Activated T-cell treated with anti-CD3 and anti-CD28 coated beads, Interleukin-2, amount 50 U/mL, for 24 hours (primary cell): ENCODE measurements at regions not wholly inside any gene's neighbourhood (a gene's known extent, or its start where the extent isn't known, plus 50 kb on each side); places are given as distances from the start of the nearest gene placed in this dataset.

Experiments used
- DNase-seq: peaks from one replicate; pipeline ENCODE4 v3.0.0-alpha.2; 2020
- H3K27ac Mint-ChIP-seq: 2 replicates; pipeline ENCODE4 v1.8.0; 2020; ENCODE audit warnings: mild to moderate bottlenecking, mixed read lengths
- H3K27me3 Mint-ChIP-seq: 2 replicates; pipeline ENCODE4 v1.8.0; 2020; ENCODE audit warnings: mixed read lengths
- H3K36me3 Mint-ChIP-seq: 2 replicates; pipeline ENCODE4 v1.8.0; 2020; ENCODE audit warnings: low read depth, mixed read lengths
- H3K4me1 Mint-ChIP-seq: 2 replicates; pipeline ENCODE4 v1.8.0; 2020; ENCODE audit warnings: low read depth, mixed read lengths
- H3K4me3 Mint-ChIP-seq: 2 replicates; pipeline ENCODE4 v1.8.0; 2020; ENCODE audit warnings: mild to moderate bottlenecking, moderate library complexity, mixed read lengths
- H3K9me3 Mint-ChIP-seq: 2 replicates; pipeline ENCODE4 v1.8.0; 2020; ENCODE audit warnings: mixed read lengths

GRCh38 chr1:95340061-95340460 lies 106.1 kb downstream of the RWDD3 start:
- no peaks in the 10 kb centered on the region for H3K36me3 Mint-ChIP-seq
- H3K27ac Mint-ChIP-seq, result no peak overlapping the region
- no peak overlapping the region for H3K4me3 Mint-ChIP-seq
- no peaks in the 10 kb centered on the region for H3K4me1 Mint-ChIP-seq
- DNase-seq, result no peak
- no peaks in the 10 kb centered on the region for H3K27me3 Mint-ChIP-seq
- H3K9me3 Mint-ChIP-seq, result no peaks in the 10 kb centered on the region

DNA sequence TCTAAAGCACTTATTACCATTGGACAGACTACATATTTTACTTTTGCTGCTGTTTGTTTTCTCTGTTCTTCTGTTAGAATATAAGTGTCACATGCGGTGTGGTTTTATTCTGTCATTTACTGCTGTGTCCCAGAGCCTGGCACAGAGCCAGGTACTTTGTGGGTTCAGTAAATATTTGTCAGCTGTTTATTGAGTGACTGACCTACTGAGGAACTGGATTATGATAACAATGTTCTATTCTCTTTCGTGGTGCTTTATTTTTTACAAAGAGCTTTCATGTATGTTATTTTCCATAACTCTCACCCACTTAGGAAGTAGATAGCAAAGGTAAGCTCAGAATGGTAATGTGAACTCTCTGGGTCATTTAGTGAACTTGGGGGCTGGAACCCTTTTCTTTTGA lies 118.8 kb downstream of the RWDD3 start:
- Mint-ChIP-seq H3K9me3 (no peaks in the 10 kb centered on the region), H3K27ac (no peak overlapping the region), H3K4me1 (no peaks in the 10 kb centered on the region), H3K4me3 (no peak overlapping the region), H3K36me3 (no peaks in the 10 kb centered on the region), H3K27me3 (no peaks in the 10 kb centered on the region)
- DNase-seq, result no peak

DNA sequence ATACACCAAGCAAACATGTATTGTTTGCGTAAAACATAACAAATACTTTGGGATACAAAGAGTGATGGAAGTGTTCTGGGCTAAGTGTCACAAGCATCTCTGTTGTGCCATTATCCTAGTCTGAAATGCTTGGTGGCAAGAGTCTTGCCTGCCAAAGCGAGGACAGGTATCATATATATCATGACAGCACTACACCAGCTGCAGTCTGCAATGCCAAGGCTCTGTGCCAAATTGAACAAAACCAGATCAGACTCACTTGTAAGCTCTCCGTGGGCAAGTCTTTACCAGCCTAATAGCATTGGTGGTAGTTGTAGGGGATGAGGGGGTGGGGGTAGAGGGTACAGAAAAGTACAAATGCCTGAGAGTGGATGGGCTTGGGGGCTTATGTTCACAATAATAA lies 119.2 kb downstream of the RWDD3 start:
- Mint-ChIP-seq H3K27ac (no peak overlapping the region), H3K4me3 (no peak overlapping the region), H3K27me3 (no peaks in the 10 kb centered on the region), H3K4me1 (no peaks in the 10 kb centered on the region), H3K36me3 (no peaks in the 10 kb centered on the region), H3K9me3 (no peaks in the 10 kb centered on the region)
- no peak for DNase-seq

DNA sequence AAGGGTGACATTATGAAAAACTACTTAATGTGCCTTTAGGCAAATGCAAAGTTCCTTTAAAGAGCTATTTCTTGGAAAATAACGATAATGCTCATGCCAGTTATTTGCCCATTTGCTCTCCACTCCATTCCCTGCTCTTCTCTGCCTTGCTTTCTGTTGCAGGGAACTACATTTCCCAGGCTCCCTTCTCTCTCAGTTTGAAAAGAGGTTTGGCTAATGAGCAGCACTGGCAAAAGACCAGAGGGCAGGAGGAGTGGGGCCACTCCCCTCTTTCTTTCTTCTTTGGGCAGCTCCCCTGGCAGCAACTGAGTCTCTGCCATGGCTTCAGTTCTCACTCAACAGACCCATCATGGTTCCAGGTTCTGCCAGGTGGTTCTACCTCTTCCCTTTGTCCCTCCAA lies 130.5 kb downstream of the RWDD3 start:
- H3K9me3 Mint-ChIP-seq, result peaks cover 3% of the 10 kb centered on the region
- no peaks in the 10 kb centered on the region for H3K4me1 Mint-ChIP-seq
- no peak for DNase-seq
- H3K27ac Mint-ChIP-seq, result no peak overlapping the region
- no peak overlapping the region for H3K4me3 Mint-ChIP-seq
- peaks cover 6% of the 10 kb centered on the region for H3K27me3 Mint-ChIP-seq
- H3K36me3 Mint-ChIP-seq, result no peaks in the 10 kb centered on the region

DNA sequence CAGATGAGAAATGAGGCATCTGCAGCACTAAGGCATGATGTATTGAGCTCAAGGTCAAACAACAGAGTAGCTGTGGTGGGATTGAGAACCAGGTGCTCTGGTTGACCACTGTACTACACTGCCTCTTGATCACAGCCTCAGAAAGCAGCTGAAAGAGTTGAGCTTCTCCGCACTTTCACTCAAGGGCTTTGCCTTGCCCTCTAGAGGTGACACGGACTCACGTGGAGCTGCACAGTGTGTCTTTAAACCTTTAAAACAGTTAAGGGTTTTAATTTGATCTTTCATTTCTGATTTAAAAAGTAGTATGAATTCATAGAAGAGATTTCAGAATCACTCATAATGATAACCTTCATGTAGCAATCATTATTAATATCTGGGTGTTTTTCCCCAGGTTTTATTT lies 132.5 kb downstream of the RWDD3 start:
- no peak for DNase-seq
- H3K36me3 Mint-ChIP-seq, result no peaks in the 10 kb centered on the region
- H3K27me3 Mint-ChIP-seq, result peaks cover 6% of the 10 kb centered on the region
- H3K27ac Mint-ChIP-seq, result no peak overlapping the region
- peaks cover 3% of the 10 kb centered on the region for H3K9me3 Mint-ChIP-seq
- H3K4me1 Mint-ChIP-seq, result no peaks in the 10 kb centered on the region
- no peak overlapping the region for H3K4me3 Mint-ChIP-seq

- no peak overlapping the region for H3K4me3 Mint-ChIP-seq
- peaks cover 3% of the 10 kb centered on the region for H3K9me3 Mint-ChIP-seq
These were observed 134.2 kb downstream of the RWDD3 start for GRCh38 chr1:95368178-95368577.

DNA sequence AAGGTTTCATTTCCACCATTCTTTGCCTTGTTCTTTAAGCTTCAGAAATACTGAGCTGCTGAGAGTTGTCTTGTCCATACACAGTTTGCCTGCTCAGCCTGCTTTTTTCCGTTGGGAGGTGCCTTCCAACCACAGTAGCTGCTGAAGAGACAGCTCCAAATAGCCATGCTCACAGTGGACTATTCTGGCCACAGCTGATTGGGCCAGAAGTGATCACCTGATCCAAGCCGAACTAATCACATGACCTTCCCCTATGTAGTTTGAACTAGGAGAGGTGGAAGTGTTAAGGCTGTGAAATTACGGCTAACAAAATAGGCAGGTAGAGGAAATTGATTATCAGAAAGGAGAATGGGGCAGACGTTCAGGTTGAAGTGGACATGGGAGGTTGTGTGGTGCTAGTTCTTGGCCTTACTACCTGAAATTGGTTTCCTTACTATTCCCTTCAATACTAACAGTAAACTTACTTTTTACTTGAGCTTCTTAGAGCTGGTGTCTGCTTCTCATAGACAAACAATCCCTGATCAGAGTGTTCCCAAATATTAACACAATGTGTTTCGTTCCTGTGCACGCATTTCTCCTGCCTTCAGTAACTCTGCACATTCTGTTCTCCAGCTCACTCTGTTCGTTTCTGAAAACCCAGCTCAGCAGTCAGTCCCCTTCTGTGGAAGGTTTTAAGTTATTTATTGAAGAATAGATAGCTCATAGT lies 136.1 kb downstream of the RWDD3 start:
- Mint-ChIP-seq H3K4me3 (no peak overlapping the region), H3K27me3 (no peaks in the 10 kb centered on the region), H3K4me1 (no peaks in the 10 kb centered on the region), H3K9me3 (peaks cover 3% of the 10 kb centered on the region), H3K36me3 (no peaks in the 10 kb centered on the region), H3K27ac (no peak overlapping the region)
- no peak for DNase-seq

More at GRCh38 chr1:95368178-95368577, 134.2 kb downstream of the RWDD3 start:
- no peak for DNase-seq
- Mint-ChIP-seq H3K27ac (no peak overlapping the region), H3K36me3 (no peaks in the 10 kb centered on the region), H3K4me1 (no peaks in the 10 kb centered on the region), H3K27me3 (peaks cover under 1% of the 10 kb centered on the region)

DNA sequence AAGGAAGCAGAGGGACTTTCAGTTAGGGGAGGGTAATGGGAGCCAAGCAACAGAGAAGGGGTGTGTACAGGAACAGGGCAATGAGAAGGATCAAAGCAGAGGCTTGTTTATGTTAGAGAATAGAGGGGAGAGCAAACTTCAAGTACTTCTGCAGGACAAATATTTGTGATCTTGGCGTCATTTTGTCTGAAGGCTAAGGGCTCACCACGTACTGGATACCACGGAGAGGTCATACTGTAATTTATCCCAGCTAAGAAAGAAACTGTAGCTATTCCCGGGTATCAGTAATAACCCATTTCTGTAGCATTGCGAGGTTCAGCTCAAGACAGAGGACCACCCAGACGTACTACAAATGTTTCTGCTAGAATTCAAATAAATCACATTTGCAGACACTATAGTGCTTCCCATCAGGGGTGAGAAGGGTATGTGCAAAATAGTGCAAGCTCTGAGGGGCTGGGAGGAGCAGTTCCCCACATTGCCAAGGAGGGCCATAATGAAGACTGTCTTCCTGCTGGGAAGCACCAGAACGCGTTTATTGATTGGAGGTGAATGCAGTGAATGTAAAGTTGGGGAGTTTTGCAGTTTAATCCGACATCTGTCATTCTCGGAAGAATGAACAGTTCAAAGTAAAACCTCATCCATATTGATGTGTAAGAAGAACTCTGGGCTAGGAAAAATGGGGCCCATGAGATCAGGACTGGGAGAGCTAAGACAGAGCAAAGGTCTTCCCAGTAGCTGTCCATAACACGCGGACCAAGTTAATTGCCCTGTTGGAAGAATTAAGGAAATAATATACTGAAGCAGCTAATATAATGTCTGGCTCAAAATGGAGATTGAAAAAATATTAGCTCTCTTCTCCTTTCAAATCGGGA lies 136.9 kb downstream of the RWDD3 start:
- Mint-ChIP-seq H3K4me3 (no peak overlapping the region), H3K4me1 (no peaks in the 10 kb centered on the region), H3K9me3 (peaks cover under 1% of the 10 kb centered on the region), H3K27ac (no peak overlapping the region), H3K36me3 (no peaks in the 10 kb centered on the region), H3K27me3 (no peaks in the 10 kb centered on the region)
- DNase-seq, result no peak

GRCh38 chr1:95371666-95372282 lies 137.8 kb downstream of the RWDD3 start:
- Mint-ChIP-seq H3K27ac (no peak overlapping the region), H3K4me1 (no peaks in the 10 kb centered on the region), H3K4me3 (no peak overlapping the region), H3K27me3 (no peaks in the 10 kb centered on the region), H3K9me3 (no peaks in the 10 kb centered on the region), H3K36me3 (no peaks in the 10 kb centered on the region)
- DNase-seq, result no peak

DNA sequence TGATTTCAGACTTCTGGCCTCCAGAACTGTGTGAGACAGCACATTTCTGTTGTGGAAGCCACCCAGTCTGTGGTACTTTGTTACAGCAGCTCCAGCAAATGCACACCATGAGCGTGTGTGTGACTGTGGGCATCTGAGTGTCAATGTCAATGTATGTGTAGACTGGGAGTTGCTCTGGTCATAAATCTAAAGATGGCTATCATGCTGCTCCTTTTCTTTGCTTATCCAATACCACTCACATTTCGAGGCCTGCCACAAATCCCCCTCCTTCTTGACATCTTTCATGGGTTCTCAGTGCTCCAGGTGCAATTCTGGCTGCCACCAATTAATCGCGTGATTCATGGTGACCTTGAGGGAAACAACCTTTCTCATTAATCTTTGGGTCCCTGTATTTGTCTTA lies 141.2 kb downstream of the RWDD3 start:
- no peak for DNase-seq
- Mint-ChIP-seq H3K9me3 (no peaks in the 10 kb centered on the region), H3K4me3 (no peak overlapping the region), H3K4me1 (no peaks in the 10 kb centered on the region), H3K27me3 (no peaks in the 10 kb centered on the region), H3K27ac (no peak overlapping the region), H3K36me3 (no peaks in the 10 kb centered on the region)

DNA sequence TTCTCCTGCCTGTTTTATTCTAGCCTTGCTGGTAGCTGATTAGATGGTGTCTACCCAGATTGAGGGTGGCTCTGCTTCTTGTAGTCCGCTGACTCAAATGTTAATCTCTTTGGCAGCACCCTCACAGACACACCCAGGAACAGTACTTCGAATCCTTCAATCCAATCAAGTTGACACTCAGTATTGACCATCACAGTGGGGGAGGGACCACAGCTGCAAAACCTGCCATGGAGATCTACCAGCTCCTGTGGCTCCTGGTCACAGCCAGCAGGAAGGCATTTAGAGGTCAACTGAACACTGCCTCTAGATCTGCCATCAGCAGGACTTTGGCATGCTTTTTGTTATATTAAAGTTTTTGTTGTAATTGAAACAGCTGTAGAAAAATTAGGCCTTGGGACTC lies 146.9 kb downstream of the RWDD3 start:
- H3K27me3 Mint-ChIP-seq, result no peaks in the 10 kb centered on the region
- no peak overlapping the region for H3K4me3 Mint-ChIP-seq
- H3K36me3 Mint-ChIP-seq, result no peaks in the 10 kb centered on the region
- no peaks in the 10 kb centered on the region for H3K9me3 Mint-ChIP-seq
- H3K27ac Mint-ChIP-seq, result no peak overlapping the region
- no peak for DNase-seq
- no peaks in the 10 kb centered on the region for H3K4me1 Mint-ChIP-seq

- H3K4me1 Mint-ChIP-seq, result no peaks in the 10 kb centered on the region
- H3K27ac Mint-ChIP-seq, result no peak overlapping the region
- H3K9me3 Mint-ChIP-seq, result no peaks in the 10 kb centered on the region
- H3K27me3 Mint-ChIP-seq, result no peaks in the 10 kb centered on the region
- no peaks in the 10 kb centered on the region for H3K36me3 Mint-ChIP-seq
- no peak for DNase-seq
- H3K4me3 Mint-ChIP-seq, result no peak overlapping the region
These were observed 148.2 kb downstream of the RWDD3 start for GRCh38 chr1:95382000-95382786.

- Mint-ChIP-seq H3K27ac (no peak overlapping the region), H3K9me3 (no peaks in the 10 kb centered on the region), H3K27me3 (no peaks in the 10 kb centered on the region), H3K36me3 (no peaks in the 10 kb centered on the region), H3K4me1 (no peaks in the 10 kb centered on the region), H3K4me3 (no peak overlapping the region)
- DNase-seq, result no peak
These were observed 149.1 kb downstream of the RWDD3 start for GRCh38 chr1:95383111-95383510.

DNA sequence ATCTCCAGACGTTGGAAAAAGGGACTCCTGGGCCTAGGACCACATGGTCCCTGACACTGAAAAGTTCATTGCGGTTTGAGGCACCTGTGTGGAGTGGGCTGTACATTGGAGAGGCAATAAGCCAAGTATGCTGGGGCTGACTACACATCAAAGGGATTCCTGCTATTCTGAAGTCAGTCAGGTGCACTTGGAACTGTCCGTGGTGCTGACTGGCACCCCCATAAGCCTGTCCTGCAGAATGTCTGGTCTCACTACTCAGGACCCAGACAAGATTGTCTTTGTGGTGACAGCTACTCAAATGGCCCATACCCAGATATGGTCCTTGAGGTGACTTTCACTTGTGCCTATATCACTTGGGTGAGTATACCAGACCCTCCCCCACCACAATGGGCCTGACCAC lies 150.6 kb downstream of the RWDD3 start:
- DNase-seq, result no peak
- no peaks in the 10 kb centered on the region for H3K27me3 Mint-ChIP-seq
- H3K9me3 Mint-ChIP-seq, result no peaks in the 10 kb centered on the region
- H3K4me3 Mint-ChIP-seq, result no peak overlapping the region
- no peak overlapping the region for H3K27ac Mint-ChIP-seq
- no peaks in the 10 kb centered on the region for H3K4me1 Mint-ChIP-seq
- no peaks in the 10 kb centered on the region for H3K36me3 Mint-ChIP-seq
